Left lung (tissue), 4 donors: ENCODE measurements at regions not wholly inside any gene's neighbourhood (a gene's known extent, or its start where the extent isn't known, plus 50 kb on each side); places are given as distances from the start of the nearest gene placed in this dataset.
A peak's percentile ranks its signal among the peaks of the same experiment; 100 is the strongest.

Experiments used
- ATAC-seq: fragments of 200-7000 bp; cut with Tn5 transposase; one replicate; pipeline ENCODE4 v1.9.1; 2020; ENCODE audit warnings: moderate library complexity
- DNase-seq, 4 donors: peaks; one replicate each; pipeline ENCODE4 v3.0.0-alpha.2; 2013 to 2020
- H3K27ac ChIP-seq, 2 donors: fragments of 200-600 bp; sonication (generic) in 1 of 2; one replicate each; pipeline versions ENCODE4 v1.5.0 to v1.8.0; 2020 to 2021
- H3K27me3 ChIP-seq, 2 donors: fragments of 200-600 bp; sonication (generic) in 1 of 2; one replicate each; pipeline versions ENCODE4 v1.5.0 to v1.8.0; 2020 to 2021
- H3K36me3 ChIP-seq, 2 donors: fragments of 200-600 bp; sonication (generic) in 1 of 2; one replicate each; pipeline versions ENCODE4 v1.5.0 to v1.8.0; 2020 to 2021
- H3K4me1 ChIP-seq, 2 donors: fragments of 200-600 bp; one replicate each; pipeline ENCODE4 v1.8.0; 2021
- H3K4me3 ChIP-seq, 2 donors: fragments of 200-600 bp; sonication (generic) in 1 of 2; one replicate each; pipeline versions ENCODE4 v1.5.0 to v1.8.0; 2020 to 2021; ENCODE audit warnings: mild to moderate bottlenecking in 1 of 2
- H3K9me3 ChIP-seq, 2 donors: fragments of 200-600 bp; sonication (generic) in 1 of 2; one replicate each; pipeline versions ENCODE4 v1.5.0 to v1.8.0; 2020 to 2021
- intact Hi-C, 2 donors: fragments of 100-400 bp; cut with DNase I; formaldehyde crosslinking; loops; one replicate each; pipeline versions ENCODE4 v1.11.2 to v1.14.2; 2022
- TF ChIP-seq, protein P1 (sequence below), 2 donors: fragments of 200-600 bp; sonication (generic) in 1 of 2; IDR thresholded peaks; one replicate each; pipeline versions ENCODE4 v1.5.0 to v1.8.0; 2021; ENCODE audit warnings: antibody characterized with exemption in 2 of 2
- donor health status: DM: no; HTN: yes; CAD: no.
- donor health status: DM: no; HTN: no; CAD: no.

DNA sequence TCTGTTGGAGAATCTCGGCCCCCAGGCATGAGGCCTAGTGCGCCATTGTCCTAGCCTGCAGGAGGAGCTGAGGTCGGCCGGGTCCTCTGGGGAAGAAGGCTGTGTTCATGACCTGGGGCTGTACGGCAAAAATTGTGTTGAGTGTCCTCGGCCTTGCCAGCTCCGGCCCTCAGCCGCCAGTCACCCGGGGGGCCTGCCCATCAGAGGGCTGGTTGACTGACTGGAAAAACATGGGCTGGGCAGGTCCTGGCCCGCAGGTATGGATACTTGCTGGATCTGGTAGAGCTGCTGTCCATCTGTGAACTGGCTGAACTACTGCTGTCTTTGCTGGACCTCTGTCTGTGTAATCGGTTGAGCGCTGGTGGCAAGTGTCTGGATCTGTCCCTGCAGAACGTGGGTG lies 136.7 kb upstream of the GAS1 start:
- Histone ChIP-seq H3K36me3 (no peaks in the 10 kb centered on the region), H3K4me1 (no peaks in the 10 kb centered on the region), H3K27ac (no peak overlapping the region), H3K4me3 (no peak overlapping the region), H3K27me3 (no peaks in the 10 kb centered on the region), H3K9me3 (peaks cover 0 to 11% of the 10 kb centered on the region in 2 donors)
- intact Hi-C loops: no loop called here
- DNase-seq (no peak), ATAC-seq (no peak)
- TF ChIP-seq, protein P1, sequence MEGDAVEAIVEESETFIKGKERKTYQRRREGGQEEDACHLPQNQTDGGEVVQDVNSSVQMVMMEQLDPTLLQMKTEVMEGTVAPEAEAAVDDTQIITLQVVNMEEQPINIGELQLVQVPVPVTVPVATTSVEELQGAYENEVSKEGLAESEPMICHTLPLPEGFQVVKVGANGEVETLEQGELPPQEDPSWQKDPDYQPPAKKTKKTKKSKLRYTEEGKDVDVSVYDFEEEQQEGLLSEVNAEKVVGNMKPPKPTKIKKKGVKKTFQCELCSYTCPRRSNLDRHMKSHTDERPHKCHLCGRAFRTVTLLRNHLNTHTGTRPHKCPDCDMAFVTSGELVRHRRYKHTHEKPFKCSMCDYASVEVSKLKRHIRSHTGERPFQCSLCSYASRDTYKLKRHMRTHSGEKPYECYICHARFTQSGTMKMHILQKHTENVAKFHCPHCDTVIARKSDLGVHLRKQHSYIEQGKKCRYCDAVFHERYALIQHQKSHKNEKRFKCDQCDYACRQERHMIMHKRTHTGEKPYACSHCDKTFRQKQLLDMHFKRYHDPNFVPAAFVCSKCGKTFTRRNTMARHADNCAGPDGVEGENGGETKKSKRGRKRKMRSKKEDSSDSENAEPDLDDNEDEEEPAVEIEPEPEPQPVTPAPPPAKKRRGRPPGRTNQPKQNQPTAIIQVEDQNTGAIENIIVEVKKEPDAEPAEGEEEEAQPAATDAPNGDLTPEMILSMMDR (IDR thresholded peaks at IDR 0.05): no peak

DNA sequence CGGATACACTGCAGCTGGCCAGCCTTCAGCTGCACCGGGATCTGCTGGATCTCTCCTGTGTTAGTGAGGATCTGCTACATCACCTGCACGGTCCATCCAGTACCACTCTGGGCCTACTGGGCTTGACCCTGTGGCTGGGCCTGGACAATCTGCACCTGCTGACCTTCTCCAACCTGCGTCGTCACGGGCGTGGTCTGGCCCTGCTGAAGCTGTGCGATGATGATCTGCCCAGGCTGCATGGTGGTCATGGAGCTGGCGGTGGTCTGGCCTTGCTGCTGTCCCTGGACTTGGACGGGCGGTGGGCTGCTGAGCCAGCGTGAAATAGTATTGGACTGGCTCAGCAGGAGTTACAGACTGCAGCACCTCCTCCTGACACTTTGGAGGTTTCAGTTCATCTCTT lies 137.1 kb upstream of the GAS1 start:
- intact Hi-C loops: no loop called here
- Histone ChIP-seq H3K36me3 (no peaks in the 10 kb centered on the region), H3K4me3 (no peak overlapping the region), H3K27ac (no peak overlapping the region), H3K4me1 (no peaks in the 10 kb centered on the region), H3K27me3 (no peaks in the 10 kb centered on the region), H3K9me3 (peaks cover 0 to 10% of the 10 kb centered on the region in 2 donors)
- peak in 1 of 4 donors; percentile 61 for DNase-seq
- ATAC-seq: no peak
- TF ChIP-seq, protein P1 (IDR thresholded peaks at IDR 0.05): no peak

DNA sequence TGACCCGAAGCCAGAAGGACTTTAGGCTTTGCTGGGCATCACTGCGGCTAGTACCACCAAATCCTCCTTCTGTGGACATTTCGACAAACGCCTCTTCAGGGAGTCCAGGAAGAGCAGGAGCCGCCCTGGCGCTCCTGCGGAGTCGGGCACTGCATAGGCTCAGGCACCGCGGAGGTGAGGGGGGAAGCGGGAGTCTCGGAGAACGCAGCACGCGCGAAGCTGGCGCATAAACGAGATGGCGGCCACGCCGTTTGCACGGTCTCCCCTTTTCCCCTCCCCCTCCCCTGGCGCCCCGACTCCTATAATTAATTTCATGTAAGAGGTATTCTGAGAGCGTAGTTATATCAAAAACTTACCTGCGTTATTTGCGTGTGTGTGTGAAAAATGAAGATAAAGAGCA lies 137.8 kb upstream of the GAS1 start:
- intact Hi-C loops: no loop called here
- DNase-seq: peak in 1 of 4 donors; percentile 73

DNA sequence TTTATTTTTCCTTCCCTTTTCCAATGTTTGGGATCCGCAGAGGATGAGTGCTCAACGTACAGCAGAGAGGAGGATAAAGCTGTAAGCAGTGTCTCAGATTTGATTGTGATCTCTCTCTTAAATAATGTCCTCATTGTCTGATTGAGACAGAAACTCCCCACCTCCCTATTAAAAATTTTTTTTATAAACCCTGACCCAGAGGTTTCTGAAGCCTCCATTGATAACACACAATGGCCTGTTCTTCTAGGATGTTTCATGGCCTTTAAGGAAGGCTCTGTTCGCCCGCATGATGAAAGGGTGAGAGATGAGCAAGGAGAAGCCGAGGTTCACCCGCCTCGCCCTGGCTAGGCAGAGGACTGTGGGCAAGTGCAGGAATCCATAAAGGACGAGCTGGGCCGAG lies 138.2 kb upstream of the GAS1 start:
- no peak overlapping the region for H3K4me3 ChIP-seq
- TF ChIP-seq, protein P1 (IDR thresholded peaks at IDR 0.05): no peak
- H3K36me3 ChIP-seq: no peaks in the 10 kb centered on the region
- no peak for DNase-seq
- H3K4me1 ChIP-seq: no peaks in the 10 kb centered on the region
- peaks cover 0 to 5% of the 10 kb centered on the region in 2 donors for H3K9me3 ChIP-seq
- no peak overlapping the region for H3K27ac ChIP-seq
- no peaks in the 10 kb centered on the region for H3K27me3 ChIP-seq
- ATAC-seq: no peak
- intact Hi-C loops: no loop called here

More for the DNA sequence above, 137.8 kb upstream of the GAS1 start:
- no peaks in the 10 kb centered on the region for H3K36me3 ChIP-seq
- H3K27me3 ChIP-seq: no peaks in the 10 kb centered on the region
- ATAC-seq: no peak
- H3K9me3 ChIP-seq: peaks cover 0 to 5% of the 10 kb centered on the region in 2 donors
- H3K4me1 ChIP-seq: no peaks in the 10 kb centered on the region
- TF ChIP-seq, protein P1 (IDR thresholded peaks at IDR 0.05): no peak
- H3K4me3 ChIP-seq: no peak overlapping the region
- no peak overlapping the region for H3K27ac ChIP-seq

DNA sequence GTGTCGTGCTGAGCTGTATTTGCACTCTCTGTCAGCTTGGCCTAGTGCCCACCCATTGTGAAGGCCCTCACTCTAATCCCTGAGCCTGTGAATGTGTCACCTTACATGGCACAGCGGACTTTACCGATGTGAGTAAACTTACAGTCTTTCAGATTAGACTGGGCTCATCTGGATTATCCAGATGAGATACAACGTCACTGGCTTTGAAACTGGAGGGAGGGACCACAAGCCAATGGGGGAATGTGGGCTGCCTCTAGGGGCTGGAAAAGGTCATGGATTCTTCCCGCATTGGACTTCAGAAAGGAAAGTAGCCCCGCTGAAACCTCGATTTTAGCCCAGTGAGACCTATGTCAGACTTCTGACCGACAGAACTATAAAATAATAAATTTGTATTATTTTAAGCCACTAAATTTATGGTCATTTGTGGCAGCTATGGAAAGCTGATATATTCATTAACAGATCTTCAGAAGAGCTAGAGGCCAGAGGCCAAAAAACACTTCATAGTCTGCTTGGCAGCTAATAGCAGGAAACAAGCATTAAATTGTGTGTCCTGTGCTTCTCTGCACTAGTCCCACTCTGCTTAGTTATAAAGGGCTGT lies 139.0 kb upstream of the GAS1 start:
- Histone ChIP-seq H3K36me3 (no peaks in the 10 kb centered on the region), H3K4me3 (no peak overlapping the region), H3K27ac (peak overlapping the region in 1 of 2 donors; percentile 50), H3K4me1 (no peaks in the 10 kb centered on the region), H3K27me3 (no peaks in the 10 kb centered on the region), H3K9me3 (peaks cover 0 to 5% of the 10 kb centered on the region in 2 donors)
- ATAC-seq (no peak), DNase-seq (peak in 2 of 4 donors; percentile 57 to 69)
- intact Hi-C loops: no loop called here
- TF ChIP-seq, protein P1 (IDR thresholded peaks at IDR 0.05): no peak
